ENCODE measurements at regions not wholly inside any gene's neighbourhood (a gene's known extent, or its start where the extent isn't known, plus 50 kb on each side); places are given as distances from the start of the nearest gene placed in this dataset.
A peak's percentile ranks its signal among the peaks of the same experiment; 100 is the strongest.

DNA sequence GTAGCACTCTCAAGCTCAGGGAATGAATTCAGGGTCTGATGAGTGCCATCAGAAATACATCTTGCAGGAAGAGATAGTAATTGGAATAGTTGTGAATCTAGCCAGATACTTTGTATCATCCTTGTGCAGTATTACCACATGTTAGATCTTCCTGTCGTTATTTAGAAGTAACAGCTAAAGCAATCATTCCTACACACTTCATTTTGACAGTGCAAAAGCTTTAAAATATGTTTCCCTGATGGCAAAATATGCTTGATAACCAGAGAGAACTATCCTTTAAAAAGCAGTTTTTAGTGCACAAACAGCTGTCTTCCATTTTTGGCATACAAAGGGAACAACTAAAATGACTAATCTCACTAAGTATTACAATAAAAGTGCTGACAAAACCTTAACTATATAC is 149.5 kb upstream of the SLC38A2 start:
- Mint-ChIP-seq H3K9me3 (ENCODE audit: low read depth) (no peaks in the 10 kb centered on the region), H3K36me3 (ENCODE audit: insufficient read depth) (no peaks in the 10 kb centered on the region), H3K27me3 (no peaks in the 10 kb centered on the region), H3K4me3 (ENCODE audit: low read depth) (no peak overlapping the region), H3K4me1 (ENCODE audit: low read depth) (peaks cover 22% of the 10 kb centered on the region), H3K27ac (no peak overlapping the region)
- TF ChIP-seq, protein P1, sequence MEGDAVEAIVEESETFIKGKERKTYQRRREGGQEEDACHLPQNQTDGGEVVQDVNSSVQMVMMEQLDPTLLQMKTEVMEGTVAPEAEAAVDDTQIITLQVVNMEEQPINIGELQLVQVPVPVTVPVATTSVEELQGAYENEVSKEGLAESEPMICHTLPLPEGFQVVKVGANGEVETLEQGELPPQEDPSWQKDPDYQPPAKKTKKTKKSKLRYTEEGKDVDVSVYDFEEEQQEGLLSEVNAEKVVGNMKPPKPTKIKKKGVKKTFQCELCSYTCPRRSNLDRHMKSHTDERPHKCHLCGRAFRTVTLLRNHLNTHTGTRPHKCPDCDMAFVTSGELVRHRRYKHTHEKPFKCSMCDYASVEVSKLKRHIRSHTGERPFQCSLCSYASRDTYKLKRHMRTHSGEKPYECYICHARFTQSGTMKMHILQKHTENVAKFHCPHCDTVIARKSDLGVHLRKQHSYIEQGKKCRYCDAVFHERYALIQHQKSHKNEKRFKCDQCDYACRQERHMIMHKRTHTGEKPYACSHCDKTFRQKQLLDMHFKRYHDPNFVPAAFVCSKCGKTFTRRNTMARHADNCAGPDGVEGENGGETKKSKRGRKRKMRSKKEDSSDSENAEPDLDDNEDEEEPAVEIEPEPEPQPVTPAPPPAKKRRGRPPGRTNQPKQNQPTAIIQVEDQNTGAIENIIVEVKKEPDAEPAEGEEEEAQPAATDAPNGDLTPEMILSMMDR (IDR thresholded peaks at IDR 0.05; ENCODE audit: unreplicated experiment), result no peak
- DNase-seq (ENCODE audit: low spot score, unreplicated experiment), result no peak

DNA sequence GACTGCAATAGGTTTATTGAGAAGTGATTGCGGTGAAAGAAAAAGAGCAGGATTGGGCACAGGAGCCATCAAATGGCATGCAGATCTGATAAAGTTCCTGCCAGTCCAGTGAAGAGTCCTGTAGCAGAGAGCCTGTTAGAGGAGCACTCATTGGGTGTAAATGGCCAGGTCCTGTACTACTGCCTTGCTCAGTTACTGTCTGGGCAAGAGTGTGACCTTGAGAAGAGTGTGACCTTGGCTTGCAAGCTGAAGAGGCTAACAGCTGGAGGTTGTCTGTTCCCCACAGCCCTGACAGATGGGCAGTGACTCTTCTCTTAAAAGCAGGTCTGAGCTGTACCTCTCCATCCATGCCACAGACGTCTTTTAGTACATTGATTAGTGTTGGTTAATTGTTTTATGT is 148.6 kb upstream of the SLC38A2 start:
- Mint-ChIP-seq H3K4me3 (ENCODE audit: low read depth) (no peak overlapping the region), H3K9me3 (ENCODE audit: low read depth) (no peaks in the 10 kb centered on the region), H3K27ac (no peak overlapping the region), H3K27me3 (no peaks in the 10 kb centered on the region), H3K4me1 (ENCODE audit: low read depth) (peaks cover 22% of the 10 kb centered on the region), H3K36me3 (ENCODE audit: insufficient read depth) (no peaks in the 10 kb centered on the region)
- no peak for DNase-seq (ENCODE audit: low spot score, unreplicated experiment)
- TF ChIP-seq, protein P1 (IDR thresholded peaks at IDR 0.05; ENCODE audit: unreplicated experiment), result no peak

DNA sequence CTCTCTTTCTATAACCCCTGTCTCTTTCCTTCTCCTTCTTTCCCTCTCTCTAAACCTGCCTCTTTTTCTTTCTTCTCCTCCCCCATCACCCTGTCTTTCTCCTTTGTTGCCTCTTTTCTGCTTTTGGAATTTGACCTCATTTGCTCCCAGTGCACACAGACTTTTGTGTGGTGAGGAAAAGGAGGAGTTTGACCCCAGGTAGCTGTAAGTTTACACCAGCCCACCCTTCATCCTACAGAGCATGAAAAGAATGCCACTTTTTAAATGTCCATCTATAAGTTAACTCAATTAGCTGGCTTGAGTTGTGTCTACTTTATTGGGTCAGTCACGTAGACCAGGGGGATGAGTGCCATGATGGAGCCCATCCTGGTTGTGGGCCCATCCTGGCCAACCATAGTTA is 146.8 kb upstream of the SLC38A2 start:
- no peaks in the 10 kb centered on the region for H3K27me3 Mint-ChIP-seq
- DNase-seq (ENCODE audit: low spot score, unreplicated experiment), result no peak
- H3K9me3 Mint-ChIP-seq (ENCODE audit: low read depth), result no peaks in the 10 kb centered on the region
- no peaks in the 10 kb centered on the region for H3K36me3 Mint-ChIP-seq (ENCODE audit: insufficient read depth)
- H3K27ac Mint-ChIP-seq, result peak overlapping the region; percentile 21
- TF ChIP-seq, protein P1 (IDR thresholded peaks at IDR 0.05; ENCODE audit: unreplicated experiment), result no peak
- peak overlapping the region; percentile 22 for H3K4me3 Mint-ChIP-seq (ENCODE audit: low read depth)
- peaks cover 22% of the 10 kb centered on the region for H3K4me1 Mint-ChIP-seq (ENCODE audit: low read depth)

DNA sequence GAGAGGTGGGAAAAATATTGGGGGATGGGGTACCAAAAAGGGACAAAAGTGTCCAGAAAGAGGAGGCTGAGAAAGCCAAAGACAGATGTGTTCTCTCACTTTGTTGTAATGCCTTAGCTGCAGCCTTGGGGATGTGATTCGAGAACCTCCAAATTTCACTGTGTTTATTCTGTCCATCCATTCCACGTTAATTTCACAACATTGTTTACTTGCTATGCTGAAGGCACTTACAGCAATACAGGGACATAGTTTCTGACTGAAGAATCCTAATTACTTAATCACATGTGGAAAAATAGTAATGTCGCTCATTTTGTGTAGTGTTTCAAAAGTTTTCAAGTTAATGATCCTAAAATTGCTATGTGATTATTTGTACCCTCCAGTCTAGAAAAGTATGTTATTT is 146.2 kb upstream of the SLC38A2 start:
- H3K27ac Mint-ChIP-seq, result no peak overlapping the region
- H3K4me3 Mint-ChIP-seq (ENCODE audit: low read depth), result no peak overlapping the region
- H3K4me1 Mint-ChIP-seq (ENCODE audit: low read depth), result peaks cover 18% of the 10 kb centered on the region
- TF ChIP-seq, protein P1 (IDR thresholded peaks at IDR 0.05; ENCODE audit: unreplicated experiment), result no peak
- H3K36me3 Mint-ChIP-seq (ENCODE audit: insufficient read depth), result no peaks in the 10 kb centered on the region
- H3K9me3 Mint-ChIP-seq (ENCODE audit: low read depth), result no peaks in the 10 kb centered on the region
- no peaks in the 10 kb centered on the region for H3K27me3 Mint-ChIP-seq
- no peak for DNase-seq (ENCODE audit: low spot score, unreplicated experiment)

DNA sequence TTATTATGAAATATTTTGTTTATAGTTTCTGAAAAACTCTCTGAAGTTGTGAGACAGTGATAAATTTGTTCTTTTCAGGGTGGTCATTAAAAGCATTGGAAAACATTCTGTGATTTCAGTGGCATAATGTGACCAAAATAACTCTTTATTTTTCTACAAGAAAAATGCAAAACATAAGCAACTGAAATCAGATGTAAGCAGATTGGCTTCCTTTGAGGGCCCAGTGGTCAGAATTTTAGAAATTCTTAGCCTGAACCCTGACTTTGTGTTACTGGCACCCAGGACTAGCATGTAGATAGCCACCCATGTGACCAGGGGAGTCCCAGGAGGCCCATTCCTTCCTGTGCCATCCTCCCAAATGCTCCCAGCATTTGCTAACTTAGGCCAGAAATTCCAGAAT is 145.6 kb upstream of the SLC38A2 start:
- no peak for DNase-seq (ENCODE audit: low spot score, unreplicated experiment)
- Mint-ChIP-seq H3K27me3 (no peaks in the 10 kb centered on the region), H3K4me1 (ENCODE audit: low read depth) (peaks cover 21% of the 10 kb centered on the region), H3K4me3 (ENCODE audit: low read depth) (no peak overlapping the region), H3K36me3 (ENCODE audit: insufficient read depth) (no peaks in the 10 kb centered on the region), H3K9me3 (ENCODE audit: low read depth) (peaks cover 1% of the 10 kb centered on the region), H3K27ac (no peak overlapping the region)
- TF ChIP-seq, protein P1 (IDR thresholded peaks at IDR 0.05; ENCODE audit: unreplicated experiment), result no peak

All from progenitor cell of endocrine pancreas (in vitro differentiated cells).